Heart left ventricle (tissue), 16 donors: ENCODE measurements at regions not wholly inside any gene's neighbourhood (a gene's known extent, or its start where the extent isn't known, plus 50 kb on each side); places are given as distances from the start of the nearest gene placed in this dataset.
A peak's percentile ranks its signal among the peaks of the same experiment; 100 is the strongest.
"Not testable (repeated sequence)": the region's sequence is repeated elsewhere in the genome, so short reads cannot be mapped to it uniquely, and the experiment has no call there.

Source experiments
- ATAC-seq, 4 donors: fragments of 200-7000 bp; cut with Tn5 transposase; one replicate each; pipeline ENCODE4 v1.9.1; 2020 to 2022; ENCODE audit warnings: moderate library complexity in 4 of 4, mild to moderate bottlenecking in 3 of 4, moderate number of reproducible peaks in 1 of 4
- DNase-seq, 5 donors: peaks; one replicate each; pipeline ENCODE4 v3.0.0-alpha.2; 2020
- H3K27ac ChIP-seq, 12 donors: fragments of 200-600 bp; sonication (generic) in 4 of 12; one replicate each; pipeline versions ENCODE4 v1.5.0 to v1.8.0; 2016 to 2022; ENCODE audit warnings: mild to moderate bottlenecking in 2 of 12
- H3K27me3 ChIP-seq, 9 donors: fragments of 200-600 bp; sonication (generic) in 2 of 9; one replicate each; pipeline versions ENCODE4 v1.5.1 to v1.8.0; 2016 to 2022; ENCODE audit warnings: mild to moderate bottlenecking in 3 of 9
- H3K36me3 ChIP-seq, 9 donors: fragments of 200-600 bp; sonication (generic) in 2 of 9; one replicate each; pipeline versions ENCODE4 v1.5.0 to v1.8.0; 2018 to 2022; ENCODE audit warnings: mild to moderate bottlenecking in 2 of 9
- H3K4me1 ChIP-seq, 12 donors: fragments of 200-600 bp; sonication (generic) in 4 of 12; one replicate each; pipeline versions ENCODE4 v1.5.0 to v1.8.0; 2016 to 2022; ENCODE audit warnings: mild to moderate bottlenecking in 3 of 12
- H3K4me3 ChIP-seq, 12 donors: fragments of 200-600 bp; sonication (generic) in 4 of 12; one replicate each; pipeline versions ENCODE4 v1.5.0 to v1.8.0; 2017 to 2022; ENCODE audit warnings: mild to moderate bottlenecking in 9 of 12, moderate library complexity in 4 of 12
- H3K9me3 ChIP-seq, 12 donors: fragments of 200-600 bp; sonication (generic) in 4 of 12; one replicate each; pipeline versions ENCODE4 v1.5.0 to v1.8.0; 2016 to 2022; ENCODE audit warnings: mild to moderate bottlenecking in 1 of 12
- POLR2A ChIP-seq, 2 donors: fragments of 450-650 bp; IDR thresholded peaks; one replicate each; pipeline ENCODE4 v1.6.1; 2017; ENCODE audit warnings: antibody characterized with exemption in 2 of 2, mild to moderate bottlenecking in 2 of 2, moderate library complexity in 2 of 2
- WGBS, 4 donors: extraction: QIAGEN DNeasy Blood & Tissue Kit in 2 of 4; methylation state at CpG; one replicate each; pipeline versions ENCODE4 v1.1.5 to v1.1.7; 2013 to 2018; 5-methylcytosine and 5-hydroxymethylcytosine counted together
- intact Hi-C, 10 donors: fragments of 100-400 bp; cut with DNase I; formaldehyde crosslinking; loops; one replicate each; pipeline versions ENCODE4 v1.11.1 to v1.14.2; 2022
- TF ChIP-seq, protein P1 (sequence below), 12 donors: fragments of 200-600 bp; sonication (generic) in 4 of 12; IDR thresholded peaks; one replicate each; pipeline versions ENCODE4 v1.5.0 to v1.8.0; 2018 to 2022; ENCODE audit warnings: antibody characterized with exemption in 12 of 12, mild to moderate bottlenecking in 5 of 12
- donor health status: ischemic (EF 13 %, LVEDD 7.1; RV severe dilation, severe dysfunction).
- donor health status: healthy with polysubstance abuse.
- donor health status: DM: no; HTN: yes; CAD: no.
- donor health status: DM: no; HTN: no; CAD: no.
- donor health status: ischemic (EF 25% LVEDD 6.9; RV normal size, moderate dysfunction).
- donor health status: ischemic (EF 25% LVEDD 5.7; RV mildly dilated, moderate dysfunction).
- donor health status: healthy.
- donor health status: DM: yes; HTN: yes; CAD: no.
- donor health status: ischemic (EF 35%, LVEDD 5.7; RV mildly dilated, moderate dysfunction).
- donor health status: nonischemic (EF 11% LVEDD 7.7; RV severe dilation, severe dysfunction).
- donor health status: DM: yes; HTN: yes; CAD: no.
- donor health status: PGD.
- donor health status: ischemic (EF 29% LVEDD 5.4; RV normal size, mild dysfunction).
- donor health status: nonischemic (EF 23%, LVEDD 6.1; RV moderate dilation, normal function).

DNA sequence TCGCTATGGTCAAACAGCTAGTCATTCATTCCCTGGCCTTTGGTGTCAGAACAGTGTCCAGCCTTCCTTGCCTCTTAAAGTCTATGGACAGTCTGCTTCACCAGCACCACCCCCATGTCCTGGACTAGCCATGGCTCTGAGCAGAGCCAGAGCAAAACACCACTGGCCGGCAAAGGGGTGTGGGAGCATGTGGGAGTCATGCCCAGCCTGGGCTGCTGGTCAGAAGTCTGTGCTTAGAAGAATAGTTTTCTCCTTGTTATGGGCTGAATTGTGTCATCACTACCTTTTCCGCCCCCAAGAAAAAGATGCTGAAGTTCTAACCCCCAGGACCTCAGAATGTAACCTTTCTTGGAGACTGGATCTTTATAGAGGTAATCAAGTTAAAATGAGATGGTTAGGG, 132.9 kb upstream of the LPP start:
- H3K4me1 ChIP-seq = no peaks in the 10 kb centered on the region
- no peak for DNase-seq
- peak in 1 of 4 donors; percentile 34 for ATAC-seq
- no peak overlapping the region for H3K4me3 ChIP-seq
- intact Hi-C loops = no loop called here
- H3K27me3 ChIP-seq = no peaks in the 10 kb centered on the region
- no peak for TF ChIP-seq POLR2A (IDR thresholded peaks at IDR 0.05)
- TF ChIP-seq, protein P1, sequence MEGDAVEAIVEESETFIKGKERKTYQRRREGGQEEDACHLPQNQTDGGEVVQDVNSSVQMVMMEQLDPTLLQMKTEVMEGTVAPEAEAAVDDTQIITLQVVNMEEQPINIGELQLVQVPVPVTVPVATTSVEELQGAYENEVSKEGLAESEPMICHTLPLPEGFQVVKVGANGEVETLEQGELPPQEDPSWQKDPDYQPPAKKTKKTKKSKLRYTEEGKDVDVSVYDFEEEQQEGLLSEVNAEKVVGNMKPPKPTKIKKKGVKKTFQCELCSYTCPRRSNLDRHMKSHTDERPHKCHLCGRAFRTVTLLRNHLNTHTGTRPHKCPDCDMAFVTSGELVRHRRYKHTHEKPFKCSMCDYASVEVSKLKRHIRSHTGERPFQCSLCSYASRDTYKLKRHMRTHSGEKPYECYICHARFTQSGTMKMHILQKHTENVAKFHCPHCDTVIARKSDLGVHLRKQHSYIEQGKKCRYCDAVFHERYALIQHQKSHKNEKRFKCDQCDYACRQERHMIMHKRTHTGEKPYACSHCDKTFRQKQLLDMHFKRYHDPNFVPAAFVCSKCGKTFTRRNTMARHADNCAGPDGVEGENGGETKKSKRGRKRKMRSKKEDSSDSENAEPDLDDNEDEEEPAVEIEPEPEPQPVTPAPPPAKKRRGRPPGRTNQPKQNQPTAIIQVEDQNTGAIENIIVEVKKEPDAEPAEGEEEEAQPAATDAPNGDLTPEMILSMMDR (IDR thresholded peaks at IDR 0.05) = no peak
- H3K27ac ChIP-seq = no peak overlapping the region
- no peaks in the 10 kb centered on the region for H3K36me3 ChIP-seq
- H3K9me3 ChIP-seq = no peaks in the 10 kb centered on the region
- WGBS, 4 donors = 83 to 94% (median 89%) methylated on average over 3 of the region's 3 CpGs

DNA sequence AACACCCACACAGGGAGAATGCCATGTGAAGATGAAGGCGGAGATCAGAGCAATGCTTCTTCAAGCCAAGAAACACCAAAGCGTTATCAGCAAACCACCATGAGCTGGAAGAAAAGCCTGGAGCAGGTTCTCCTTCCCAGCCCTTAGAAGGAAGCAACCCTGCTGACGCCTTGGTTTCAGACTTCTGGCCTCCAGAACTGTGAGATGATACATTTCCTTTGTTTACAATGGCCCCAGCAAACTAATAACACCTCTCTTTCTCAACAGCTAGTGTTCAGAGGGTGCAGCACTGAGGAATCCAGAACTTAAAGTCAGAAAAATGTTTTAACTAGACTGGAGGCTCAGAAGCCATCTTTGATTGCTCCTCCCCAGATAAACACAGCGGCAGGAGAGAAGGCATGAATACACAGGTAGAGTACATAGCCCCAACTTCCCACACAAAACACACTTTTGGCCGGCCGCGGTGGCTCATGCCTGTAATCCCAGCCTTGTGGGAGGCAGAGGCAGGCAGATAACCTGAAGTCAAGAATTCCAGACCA, 132.4 kb upstream of the LPP start:
- ATAC-seq = peak in 2 of 4 donors; percentile 20 to 38
- no peaks in the 10 kb centered on the region for H3K27me3 ChIP-seq
- no peak overlapping the region for H3K27ac ChIP-seq
- no peak for DNase-seq
- intact Hi-C loops = no loop called here
- H3K4me3 ChIP-seq = no peak overlapping the region
- no peaks in the 10 kb centered on the region for H3K9me3 ChIP-seq
- no peaks in the 10 kb centered on the region for H3K4me1 ChIP-seq
- WGBS, 4 donors = 73 to 86% (median 83%) methylated on average over 7 of the region's 7 CpGs
- TF ChIP-seq, protein P1 (IDR thresholded peaks at IDR 0.05) = no peak
- no peak for TF ChIP-seq POLR2A (IDR thresholded peaks at IDR 0.05)
- no peaks in the 10 kb centered on the region for H3K36me3 ChIP-seq

DNA sequence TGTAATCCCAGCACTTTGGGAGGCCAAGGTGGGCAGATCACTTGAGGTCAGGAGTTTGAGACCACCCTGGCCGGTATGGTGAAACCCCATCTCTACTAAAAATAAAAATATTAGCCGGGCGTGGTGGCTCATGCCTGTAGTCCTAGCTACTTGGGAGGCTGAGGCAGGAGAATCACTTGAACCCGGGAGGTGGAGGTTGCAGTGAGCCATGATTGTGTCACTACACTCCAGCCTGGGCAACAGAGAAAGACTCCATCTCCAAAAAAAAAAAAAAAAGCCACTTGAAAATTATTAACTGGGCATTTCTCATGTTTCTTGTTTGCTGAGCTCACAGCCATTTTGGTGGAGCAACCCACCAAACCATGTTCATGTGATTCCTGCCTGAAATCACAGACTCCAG, 131.1 kb upstream of the LPP start:
- WGBS, 4 donors = 82 to 98% (median 83%) methylated on average over 4 of the region's 4 CpGs
- H3K9me3 ChIP-seq, H3K36me3 ChIP-seq, DNase-seq, intact Hi-C loops, H3K4me3 ChIP-seq, ATAC-seq, H3K4me1 ChIP-seq, H3K27me3 ChIP-seq, H3K27ac ChIP-seq: not testable (repeated sequence)

DNA sequence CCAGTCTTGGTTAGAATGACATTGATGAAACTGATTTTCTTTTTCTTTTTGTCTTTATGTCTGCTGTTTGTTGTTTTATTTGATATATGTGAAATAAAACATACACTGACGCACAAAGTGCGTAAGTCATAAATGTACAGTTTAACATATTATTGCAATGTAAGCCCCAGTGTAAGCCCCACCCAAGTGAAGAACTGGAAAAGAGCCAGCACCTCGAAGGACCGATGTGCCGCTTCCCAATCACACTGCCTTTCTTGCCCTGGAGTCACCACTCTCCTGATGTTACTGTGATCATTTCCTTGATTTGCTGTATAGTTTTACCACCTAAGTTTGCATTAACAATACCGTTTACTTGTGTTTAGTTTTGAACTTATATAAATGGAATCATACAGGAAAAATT, 128.4 kb upstream of the LPP start:
- no peak for TF ChIP-seq POLR2A (IDR thresholded peaks at IDR 0.05)
- TF ChIP-seq, protein P1 (IDR thresholded peaks at IDR 0.05) = no peak
- Histone ChIP-seq H3K27ac (no peak overlapping the region), H3K27me3 (no peaks in the 10 kb centered on the region), H3K4me3 (no peak overlapping the region), H3K36me3 (no peaks in the 10 kb centered on the region), H3K4me1 (peaks cover 0 to under 1% (median 0%) of the 10 kb centered on the region in 12 donors), H3K9me3 (no peaks in the 10 kb centered on the region)
- WGBS, 4 donors = 83 to 89% (median 86%) methylated on average over 6 of the region's 6 CpGs
- no peak for ATAC-seq
- intact Hi-C loops = no loop called here
- no peak for DNase-seq
